ENCODE measurements at regions not wholly inside any gene's neighbourhood (a gene's known extent, or its start where the extent isn't known, plus 50 kb on each side); places are given as distances from the start of the nearest gene placed in this dataset.

DNA sequence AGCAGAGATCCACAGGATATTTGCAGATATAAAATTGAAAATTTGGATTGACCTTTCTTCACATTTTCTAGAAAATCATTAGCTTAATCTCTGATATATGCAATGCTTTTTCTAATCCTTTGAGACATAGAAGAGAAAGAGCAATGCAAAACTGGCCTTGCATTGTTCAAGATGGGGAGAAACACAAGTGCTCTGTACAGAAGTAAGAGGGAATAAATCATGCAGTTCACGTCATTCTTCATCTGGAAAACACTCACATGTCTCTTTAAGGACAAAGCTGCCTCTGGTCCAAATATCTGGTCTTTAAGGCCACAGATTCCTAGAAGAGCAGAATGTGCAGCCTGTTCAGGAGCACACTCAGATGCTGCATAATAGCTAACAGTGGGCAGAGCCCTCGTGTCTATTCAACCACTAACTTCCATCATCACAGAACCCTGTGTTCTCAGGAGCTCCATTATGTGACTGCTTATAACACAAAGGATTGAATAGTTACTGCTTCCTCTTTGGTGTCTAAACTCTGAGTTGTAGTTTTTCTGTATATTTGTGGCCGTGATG, 277.5 kb downstream of the PLK2 start:
- TF ChIP-seq POLR2A (IDR thresholded peaks at IDR 0.05) (no peak), EP300 (IDR thresholded peaks at IDR 0.05) (no peak)
- TF ChIP-seq, protein P1, sequence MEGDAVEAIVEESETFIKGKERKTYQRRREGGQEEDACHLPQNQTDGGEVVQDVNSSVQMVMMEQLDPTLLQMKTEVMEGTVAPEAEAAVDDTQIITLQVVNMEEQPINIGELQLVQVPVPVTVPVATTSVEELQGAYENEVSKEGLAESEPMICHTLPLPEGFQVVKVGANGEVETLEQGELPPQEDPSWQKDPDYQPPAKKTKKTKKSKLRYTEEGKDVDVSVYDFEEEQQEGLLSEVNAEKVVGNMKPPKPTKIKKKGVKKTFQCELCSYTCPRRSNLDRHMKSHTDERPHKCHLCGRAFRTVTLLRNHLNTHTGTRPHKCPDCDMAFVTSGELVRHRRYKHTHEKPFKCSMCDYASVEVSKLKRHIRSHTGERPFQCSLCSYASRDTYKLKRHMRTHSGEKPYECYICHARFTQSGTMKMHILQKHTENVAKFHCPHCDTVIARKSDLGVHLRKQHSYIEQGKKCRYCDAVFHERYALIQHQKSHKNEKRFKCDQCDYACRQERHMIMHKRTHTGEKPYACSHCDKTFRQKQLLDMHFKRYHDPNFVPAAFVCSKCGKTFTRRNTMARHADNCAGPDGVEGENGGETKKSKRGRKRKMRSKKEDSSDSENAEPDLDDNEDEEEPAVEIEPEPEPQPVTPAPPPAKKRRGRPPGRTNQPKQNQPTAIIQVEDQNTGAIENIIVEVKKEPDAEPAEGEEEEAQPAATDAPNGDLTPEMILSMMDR (IDR thresholded peaks at IDR 0.05), result no peak

Data from ovary (tissue), 3 donors.